Thyroid gland (tissue), 4 donors: ENCODE measurements at regions not wholly inside any gene's neighbourhood (a gene's known extent, or its start where the extent isn't known, plus 50 kb on each side); places are given as distances from the start of the nearest gene placed in this dataset.

Source experiments
- DNase-seq, 2 donors: peaks; one replicate each; pipeline ENCODE4 v3.0.0-alpha.2; 2019
- H3K27ac ChIP-seq, 3 donors: fragments of 200-600 bp; sonication (generic); 1 replicate in 2 of 3; 2 replicates in 1 of 3; pipeline ENCODE4 v1.5.1; 2016 to 2019; ENCODE audit warnings: mild to moderate bottlenecking in 1 of 3, moderate library complexity in 1 of 3
- H3K27me3 ChIP-seq: fragments of 200-600 bp; sonication (generic); one replicate; pipeline ENCODE4 v1.5.1; 2019
- H3K36me3 ChIP-seq, 2 donors: fragments of 200-600 bp; sonication (generic); one replicate each; pipeline ENCODE4 v1.5.1; 2016 to 2019
- H3K4me1 ChIP-seq, 2 donors: fragments of 200-600 bp; sonication (generic); one replicate each; pipeline ENCODE4 v1.5.1; 2017 to 2019
- H3K4me3 ChIP-seq, 3 donors: fragments of 200-600 bp; sonication (generic); replicated peaks in 1 of 3; 1 replicate in 2 of 3; 2 replicates in 1 of 3; pipeline ENCODE4 v1.5.1; 2016; ENCODE audit warnings: mild to moderate bottlenecking in 1 of 3
- H3K9me3 ChIP-seq: fragments of 200-600 bp; sonication (generic); one replicate; pipeline ENCODE4 v1.5.1; 2017
- POLR2A ChIP-seq, 2 donors: fragments of 450-650 bp; IDR thresholded peaks; one replicate each; pipeline ENCODE4 v1.6.1; 2017; ENCODE audit warnings: antibody characterized with exemption in 2 of 2, mild to moderate bottlenecking in 2 of 2, moderate library complexity in 1 of 2
- WGBS, 2 donors: methylation state at CpG; one replicate each; pipeline ENCODE4 v1.1.5; 2017; 5-methylcytosine and 5-hydroxymethylcytosine counted together
- intact Hi-C: fragments of 100-400 bp; cut with DNase I; formaldehyde crosslinking; loops from one replicate; pipeline ENCODE4 v1.15.1; 2023
- TF ChIP-seq, protein P1 (sequence below), 6 experiments: fragments of 200-600 bp in 3 of 6; fragments of 450-650 bp in 3 of 6; sonication (generic) in 3 of 6; IDR thresholded peaks; one replicate each; pipeline ENCODE4 v1.5.1; 2016 to 2019; ENCODE audit warnings: antibody characterized with exemption in 6 of 6, mild to moderate bottlenecking in 2 of 6, inconsistent platforms in 1 of 6, moderate library complexity in 1 of 6

- 94 to 95% methylated on average over 1 of the region's 1 CpG for WGBS, 2 donors
- intact Hi-C loops = no loop called here
Observed at GRCh38 chr3:147956615-147957014, 547.5 kb downstream of the ZIC1 start.

GRCh38 chr3:147958754-147959153, 549.6 kb downstream of the ZIC1 start:
- no peaks in the 10 kb centered on the region for H3K36me3 ChIP-seq
- H3K27me3 ChIP-seq = no peaks in the 10 kb centered on the region
- H3K4me3 ChIP-seq = no peak overlapping the region
- no peaks in the 10 kb centered on the region for H3K9me3 ChIP-seq
- intact Hi-C loops = no loop called here
- 83 to 86% methylated on average over 1 of the region's 1 CpG for WGBS, 2 donors
- no peak overlapping the region for H3K27ac ChIP-seq
- no peak for TF ChIP-seq POLR2A (IDR thresholded peaks at IDR 0.05)
- no peaks in the 10 kb centered on the region for H3K4me1 ChIP-seq
- DNase-seq = no peak

More at GRCh38 chr3:147956615-147957014, 547.5 kb downstream of the ZIC1 start:
- no peaks in the 10 kb centered on the region for H3K27me3 ChIP-seq
- H3K27ac ChIP-seq = no peak overlapping the region
- TF ChIP-seq POLR2A (IDR thresholded peaks at IDR 0.05) = no peak
- TF ChIP-seq, protein P1, sequence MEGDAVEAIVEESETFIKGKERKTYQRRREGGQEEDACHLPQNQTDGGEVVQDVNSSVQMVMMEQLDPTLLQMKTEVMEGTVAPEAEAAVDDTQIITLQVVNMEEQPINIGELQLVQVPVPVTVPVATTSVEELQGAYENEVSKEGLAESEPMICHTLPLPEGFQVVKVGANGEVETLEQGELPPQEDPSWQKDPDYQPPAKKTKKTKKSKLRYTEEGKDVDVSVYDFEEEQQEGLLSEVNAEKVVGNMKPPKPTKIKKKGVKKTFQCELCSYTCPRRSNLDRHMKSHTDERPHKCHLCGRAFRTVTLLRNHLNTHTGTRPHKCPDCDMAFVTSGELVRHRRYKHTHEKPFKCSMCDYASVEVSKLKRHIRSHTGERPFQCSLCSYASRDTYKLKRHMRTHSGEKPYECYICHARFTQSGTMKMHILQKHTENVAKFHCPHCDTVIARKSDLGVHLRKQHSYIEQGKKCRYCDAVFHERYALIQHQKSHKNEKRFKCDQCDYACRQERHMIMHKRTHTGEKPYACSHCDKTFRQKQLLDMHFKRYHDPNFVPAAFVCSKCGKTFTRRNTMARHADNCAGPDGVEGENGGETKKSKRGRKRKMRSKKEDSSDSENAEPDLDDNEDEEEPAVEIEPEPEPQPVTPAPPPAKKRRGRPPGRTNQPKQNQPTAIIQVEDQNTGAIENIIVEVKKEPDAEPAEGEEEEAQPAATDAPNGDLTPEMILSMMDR (IDR thresholded peaks at IDR 0.05) = no peak
- no peaks in the 10 kb centered on the region for H3K36me3 ChIP-seq
- H3K9me3 ChIP-seq = no peaks in the 10 kb centered on the region
- no peaks in the 10 kb centered on the region for H3K4me1 ChIP-seq
- H3K4me3 ChIP-seq = no peak overlapping the region
- DNase-seq = no peak

DNA sequence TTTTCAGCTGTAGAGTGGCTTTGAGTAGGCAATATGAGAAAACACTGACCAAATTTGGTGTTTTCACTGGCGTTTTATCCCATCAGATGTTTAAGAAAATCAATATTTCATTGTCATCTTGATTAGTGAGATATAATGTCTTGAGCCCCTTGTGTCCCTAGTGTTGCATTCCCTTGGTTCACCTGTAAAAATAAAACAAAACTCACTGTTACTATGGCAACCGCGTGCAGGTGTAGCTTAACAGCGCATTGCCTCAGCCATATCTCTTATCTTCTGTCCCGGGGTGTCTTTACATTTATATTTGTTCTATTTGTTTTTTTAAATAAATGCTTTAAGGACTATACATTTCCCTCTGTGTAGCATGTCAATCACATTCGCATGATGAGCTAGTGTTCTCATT, 551.6 kb downstream of the ZIC1 start:
- TF ChIP-seq, protein P1 (IDR thresholded peaks at IDR 0.05) = no peak
- TF ChIP-seq POLR2A (IDR thresholded peaks at IDR 0.05) = no peak
- 63 to 65% methylated on average over 6 of the region's 6 CpGs for WGBS, 2 donors
- no peaks in the 10 kb centered on the region for H3K27me3 ChIP-seq
- H3K9me3 ChIP-seq = no peaks in the 10 kb centered on the region
- H3K36me3 ChIP-seq = no peaks in the 10 kb centered on the region
- H3K4me3 ChIP-seq = no peak overlapping the region
- DNase-seq = no peak
- H3K27ac ChIP-seq = no peak overlapping the region
- H3K4me1 ChIP-seq = no peaks in the 10 kb centered on the region
- intact Hi-C loops = no loop called here

GRCh38 chr3:147962408-147963164, 553.4 kb downstream of the ZIC1 start:
- 83 to 84% methylated on average over 5 of the region's 5 CpGs for WGBS, 2 donors
- Histone ChIP-seq H3K36me3 (no peaks in the 10 kb centered on the region), H3K27me3 (no peaks in the 10 kb centered on the region), H3K4me1 (no peaks in the 10 kb centered on the region), H3K9me3 (no peaks in the 10 kb centered on the region), H3K4me3 (no peak overlapping the region), H3K27ac (no peak overlapping the region)
- no peak for TF ChIP-seq POLR2A (IDR thresholded peaks at IDR 0.05)
- TF ChIP-seq, protein P1 (IDR thresholded peaks at IDR 0.05) = no peak
- intact Hi-C loops = no loop called here
- no peak for DNase-seq

DNA sequence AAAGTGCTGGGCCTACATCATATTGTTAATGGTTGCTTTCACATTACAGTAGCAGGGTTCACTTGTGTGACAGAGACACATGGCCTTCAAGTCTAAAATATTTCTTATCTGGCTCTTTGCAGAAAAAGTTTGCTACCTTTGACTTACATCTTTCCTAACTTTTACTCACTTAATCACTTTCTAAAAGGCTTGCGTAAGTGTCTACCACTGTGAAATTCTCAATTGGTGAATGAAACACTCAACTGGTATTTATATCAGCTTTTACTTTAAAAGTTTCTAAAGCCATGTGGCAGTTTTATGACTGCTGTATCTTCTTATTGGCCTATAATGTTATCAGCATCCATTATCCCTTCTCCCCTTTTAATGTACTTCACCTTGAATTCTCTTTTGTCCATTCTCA, 554.5 kb downstream of the ZIC1 start:
- intact Hi-C loops = no loop called here
- no peak for TF ChIP-seq POLR2A (IDR thresholded peaks at IDR 0.05)
- TF ChIP-seq, protein P1 (IDR thresholded peaks at IDR 0.05) = no peak
- WGBS, 2 donors = 94 to 96% methylated on average over 1 of the region's 1 CpG

More for the DNA sequence above, 554.5 kb downstream of the ZIC1 start:
- Histone ChIP-seq H3K4me1 (no peaks in the 10 kb centered on the region), H3K36me3 (no peaks in the 10 kb centered on the region), H3K9me3 (no peaks in the 10 kb centered on the region), H3K27ac (no peak overlapping the region), H3K4me3 (no peak overlapping the region), H3K27me3 (no peaks in the 10 kb centered on the region)
- DNase-seq = no peak
